ENCODE measurements at regions not wholly inside any gene's neighbourhood (a gene's known extent, or its start where the extent isn't known, plus 50 kb on each side); places are given as distances from the start of the nearest gene placed in this dataset.
"Not testable (repeated sequence)": the region's sequence is repeated elsewhere in the genome, so short reads cannot be mapped to it uniquely, and the experiment has no call there.

- not testable (repeated sequence) for TF ChIP-seq ETV5 (CRISPR knock-in tag; IDR thresholded peaks at IDR 0.05; ENCODE audit: low read depth); USF2 (CRISPR knock-in tag; IDR thresholded peaks at IDR 0.05); EZH2 (IDR thresholded peaks at IDR 0.05; ENCODE audit: borderline replicate concordance, low read depth, low read length); MXI1 (IDR thresholded peaks at IDR 0.05; ENCODE audit: low read depth, low read length); POLR2AphosphoS5 (IDR thresholded peaks at IDR 0.05; ENCODE audit: control insufficient read depth, insufficient read depth, low read depth, low read length); NR3C1 (CRISPR knock-in tag; IDR thresholded peaks at IDR 0.05); ZBTB7A (IDR thresholded peaks at IDR 0.05; ENCODE audit: borderline replicate concordance, control insufficient read depth, low read depth, low read length); ZBTB49 (CRISPR knock-in tag; IDR thresholded peaks at IDR 0.05; ENCODE audit: borderline replicate concordance); MEIS2 (IDR thresholded peaks at IDR 0.05; ENCODE audit: partially characterized antibody); FOSL1 (tag; conservative IDR thresholded peaks at IDR 0.05)
Measured at GRCh38 chr4:3929431-3929830, 163.2 kb downstream of the ADRA2C start.

Data from K562 (cell line).